H9 (cell line): ENCODE measurements at regions not wholly inside any gene's neighbourhood (a gene's known extent, or its start where the extent isn't known, plus 50 kb on each side); places are given as distances from the start of the nearest gene placed in this dataset.

Experiments
- DNase-seq: peaks from one replicate; pipeline ENCODE4 v3.0.0-alpha.2; 2017
- H2AFZ ChIP-seq: one replicate; pipeline ENCODE4 v1.6.1; 2013; ENCODE audit warnings: mild to moderate bottlenecking, low read length, control low read depth, moderate library complexity
- H2AK5ac ChIP-seq: 2 replicates; pipeline ENCODE4 v1.6.1; 2013; ENCODE audit warnings: low read length, control low read depth, mixed read lengths; ENCODE audit not compliant: insufficient read length
- H2BK120ac ChIP-seq: one replicate; pipeline ENCODE4 v1.6.1; 2013; ENCODE audit warnings: low read depth, mild to moderate bottlenecking, low read length, control low read depth, inconsistent platforms; ENCODE audit not compliant: poor library complexity, severe bottlenecking
- H2BK12ac ChIP-seq: 2 replicates; pipeline ENCODE4 v1.6.1; 2013; ENCODE audit warnings: low read length, control low read depth, mixed read lengths, low read depth; ENCODE audit not compliant: insufficient read length
- H2BK15ac ChIP-seq: 2 replicates; pipeline ENCODE4 v1.6.1; 2013; ENCODE audit warnings: low read depth, low read length, control low read depth
- H2BK20ac ChIP-seq: one replicate; pipeline ENCODE4 v1.6.1; 2013; ENCODE audit warnings: low read depth, mild to moderate bottlenecking, low read length, control low read depth, inconsistent platforms; ENCODE audit not compliant: poor library complexity, severe bottlenecking
- H2BK5ac ChIP-seq: 2 replicates; pipeline ENCODE4 v1.6.1; 2013; ENCODE audit warnings: low read length, control low read depth, mixed read lengths; ENCODE audit not compliant: insufficient read length
- H3K14ac ChIP-seq: 2 replicates; pipeline ENCODE4 v1.6.1; 2013; ENCODE audit warnings: low read length, control low read depth; ENCODE audit not compliant: insufficient read depth
- H3K18ac ChIP-seq: 2 replicates; pipeline ENCODE4 v1.6.1; 2013; ENCODE audit warnings: low read depth, mild to moderate bottlenecking, mixed read lengths, low read length, control low read depth; ENCODE audit not compliant: insufficient read length
- H3K23ac ChIP-seq: 2 replicates; pipeline ENCODE4 v1.6.1; 2013; ENCODE audit warnings: low read length, control low read depth, mixed read lengths, low read depth; ENCODE audit not compliant: insufficient read length
- H3K23me2 ChIP-seq: 2 replicates; pipeline ENCODE4 v1.6.1; 2013; ENCODE audit warnings: low read depth, mild to moderate bottlenecking, mixed read lengths, low read length, control low read depth; ENCODE audit not compliant: insufficient read length, poor library complexity, severe bottlenecking
- H3K27ac ChIP-seq: 2 replicates; pipeline ENCODE4 v1.5.1; 2013; ENCODE audit warnings: low read length, control low read depth, mixed read lengths, low read depth; ENCODE audit not compliant: insufficient read length
- H3K27me3 ChIP-seq: 2 replicates; pipeline ENCODE4 v1.6.1; 2013; ENCODE audit warnings: low read length, control low read depth, inconsistent platforms; ENCODE audit not compliant: insufficient read depth
- H3K4ac ChIP-seq: 2 replicates; pipeline ENCODE4 v1.6.1; 2013; ENCODE audit warnings: low read depth, mild to moderate bottlenecking, control low read depth, inconsistent platforms, low read length, moderate library complexity
- H3K4me1 ChIP-seq: 2 replicates; pipeline ENCODE4 v1.6.1; 2013; ENCODE audit warnings: low read length, control low read depth, inconsistent platforms; ENCODE audit not compliant: insufficient read depth
- H3K4me2 ChIP-seq: 2 replicates; pipeline ENCODE4 v1.6.1; 2013; ENCODE audit warnings: low read length, control low read depth, mixed read lengths; ENCODE audit not compliant: insufficient read length, insufficient read depth
- H3K56ac ChIP-seq: 2 replicates; pipeline ENCODE4 v1.6.1; 2013; ENCODE audit warnings: low read depth, mild to moderate bottlenecking, mixed read lengths, low read length, control low read depth; ENCODE audit not compliant: insufficient read length
- H3K79me1 ChIP-seq: 2 replicates; pipeline ENCODE4 v1.6.1; 2013; ENCODE audit warnings: low read depth, mild to moderate bottlenecking, moderate library complexity, low read length, control low read depth, inconsistent platforms; ENCODE audit not compliant: insufficient read depth, poor library complexity, severe bottlenecking
- H3K79me2 ChIP-seq: 2 replicates; pipeline ENCODE4 v1.6.1; 2013; ENCODE audit warnings: low read length, control low read depth, inconsistent platforms; ENCODE audit not compliant: insufficient read depth
- H3K9ac ChIP-seq: 2 replicates; pipeline ENCODE4 v1.6.1; 2013; ENCODE audit warnings: low read length, control low read depth, mixed read lengths; ENCODE audit not compliant: insufficient read length; ENCODE audit errors: extremely low read depth
- H3K9me3 ChIP-seq: one replicate; pipeline ENCODE4 v1.6.1; 2013; ENCODE audit warnings: low read depth, low read length, inconsistent platforms; ENCODE audit not compliant: control insufficient read depth
- H3T11ph ChIP-seq: one replicate; pipeline ENCODE4 v1.6.1; 2013; ENCODE audit warnings: mild to moderate bottlenecking, low read length, control low read depth, inconsistent platforms
- H4K20me1 ChIP-seq: one replicate; pipeline ENCODE4 v1.6.1; 2013; ENCODE audit not compliant: control insufficient read depth, insufficient read length, insufficient read depth
- H4K5ac ChIP-seq: 2 replicates; pipeline ENCODE4 v1.6.1; 2013; ENCODE audit warnings: low read depth, mild to moderate bottlenecking, mixed read lengths, low read length, control low read depth; ENCODE audit not compliant: insufficient read length
- H4K8ac ChIP-seq: replicated peaks from 2 replicates; pipeline ENCODE4 v1.6.1; 2013; ENCODE audit warnings: low read length, control low read depth, mixed read lengths, low read depth; ENCODE audit not compliant: insufficient read length
- H4K91ac ChIP-seq: 2 replicates; pipeline ENCODE4 v1.6.1; 2013; ENCODE audit warnings: low read depth, mild to moderate bottlenecking, moderate library complexity, mixed read lengths, low read length, control low read depth; ENCODE audit not compliant: insufficient read length
- H3K27ac Mint-ChIP-seq, 3 experiments: 2 replicates in 2 of 3; 3 replicates in 1 of 3; pipeline ENCODE4 v1.8.0; 2020 to 2021; ENCODE audit warnings: mixed read lengths in 3 of 3, mild to moderate bottlenecking in 1 of 3, moderate library complexity in 1 of 3
- H3K27me3 Mint-ChIP-seq: 2 replicates; pipeline ENCODE4 v1.8.0; 2021; ENCODE audit warnings: low read depth, mild to moderate bottlenecking, moderate library complexity, mixed read lengths
- H3K36me3 Mint-ChIP-seq, 3 experiments: 2 replicates in 2 of 3; 3 replicates in 1 of 3; pipeline ENCODE4 v1.8.0; 2020 to 2021; ENCODE audit warnings: low read depth in 3 of 3, mixed read lengths in 3 of 3; ENCODE audit not compliant: insufficient read depth in 1 of 3
- H3K4me1 Mint-ChIP-seq, 2 experiments: 2 replicates each; pipeline ENCODE4 v1.8.0; 2020; ENCODE audit warnings: mixed read lengths in 2 of 2
- H3K4me3 Mint-ChIP-seq, 2 experiments: 2 replicates in 1 of 2; 3 replicates in 1 of 2; pipeline ENCODE4 v1.8.0; 2020 to 2021; ENCODE audit warnings: mild to moderate bottlenecking in 2 of 2, mixed read lengths in 2 of 2, moderate library complexity in 1 of 2
- H3K9me3 Mint-ChIP-seq, 2 experiments: 2 replicates in 1 of 2; 3 replicates in 1 of 2; pipeline ENCODE4 v1.8.0; 2020; ENCODE audit warnings: mild to moderate bottlenecking in 2 of 2, mixed read lengths in 2 of 2, moderate library complexity in 1 of 2
- CTCF ChIP-seq: fragments of 200-600 bp; sonication (generic); conservative IDR thresholded peaks from 3 replicates; pipeline ENCODE4 v1.8.0; 2021; ENCODE audit warnings: antibody characterized with exemption, mild to moderate bottlenecking
- WGBS: extraction: QIAGEN DNeasy Blood & Tissue Kit; methylation state at CpG from one replicate; pipeline ENCODE4 v1.1.7; 2013; ENCODE audit warnings: missing lambda C conversion rate, low lambda C conversion rate, mixed read lengths; ENCODE audit not compliant: insufficient read length; ENCODE audit errors: extremely low coverage; 5-methylcytosine and 5-hydroxymethylcytosine counted together

DNA sequence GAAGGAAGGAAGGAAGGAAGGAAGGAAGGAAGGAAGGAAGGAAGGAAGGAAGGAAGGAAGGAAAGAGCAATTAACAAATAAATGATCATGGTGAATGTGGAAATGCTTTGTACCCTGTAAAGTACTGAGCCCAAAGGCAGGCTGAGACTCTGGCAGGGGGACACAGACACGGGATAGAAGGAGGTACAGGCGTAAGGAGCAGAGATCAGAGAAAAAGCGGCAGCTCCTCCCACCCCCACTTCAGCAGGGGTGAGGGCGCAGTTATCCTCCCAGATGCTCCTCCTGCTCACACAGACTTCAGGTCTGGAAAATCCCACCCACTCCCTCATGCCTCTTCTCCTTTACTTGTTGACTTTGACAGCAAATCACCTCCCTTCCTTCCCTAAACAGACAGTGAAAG, 464.5 kb downstream of the MATN1 start:
- no peaks in the 10 kb centered on the region for H3K79me2 ChIP-seq
- no peak overlapping the region for H2AK5ac ChIP-seq
- H4K91ac ChIP-seq: no peak overlapping the region
- Mint-ChIP-seq H3K27ac (no peak overlapping the region; a peak in 1 of 7 replicates), H3K27me3 (peaks cover 2% of the 10 kb centered on the region; the same call in 1 of the 2 replicates), H3K9me3 (no peaks in the 10 kb centered on the region), H3K4me1 (peaks cover 14 to 23% of the 10 kb centered on the region in 2 experiments), H3K36me3 (no peaks in the 10 kb centered on the region), H3K4me3 (no peak overlapping the region)
- H2BK5ac ChIP-seq: no peak overlapping the region
- H3K4me2 ChIP-seq: no peak overlapping the region
- H2BK15ac ChIP-seq: no peak overlapping the region
- no peak overlapping the region for H2BK120ac ChIP-seq
- H4K5ac ChIP-seq: no peak overlapping the region
- no peaks in the 10 kb centered on the region for H3K79me1 ChIP-seq
- no peak overlapping the region for H3K14ac ChIP-seq
- H3T11ph ChIP-seq: no peak overlapping the region
- TF ChIP-seq CTCF: no peak
- H3K27ac ChIP-seq: no peak overlapping the region
- no peak overlapping the region for H3K18ac ChIP-seq
- H3K56ac ChIP-seq: no peak overlapping the region
- DNase-seq: no peak
- H2BK12ac ChIP-seq: no peak overlapping the region
- no peaks in the 10 kb centered on the region for H3K27me3 ChIP-seq
- no peaks in the 10 kb centered on the region for H4K20me1 ChIP-seq
- H2BK20ac ChIP-seq: no peak overlapping the region
- no peak overlapping the region for H4K8ac ChIP-seq
- WGBS: no CpG with 5 or more reads among the region's 4 CpGs
- H3K9ac ChIP-seq: no peak overlapping the region
- H3K23me2 ChIP-seq: no peaks in the 10 kb centered on the region
- H3K4me1 ChIP-seq: no peaks in the 10 kb centered on the region
- no peaks in the 10 kb centered on the region for H3K9me3 ChIP-seq
- no peak overlapping the region for H3K23ac ChIP-seq
- no peak overlapping the region for H2AFZ ChIP-seq
- no peak overlapping the region for H3K4ac ChIP-seq
